Large intestine (tissue), 3 donors: ENCODE measurements at regions not wholly inside any gene's neighbourhood (a gene's known extent, or its start where the extent isn't known, plus 50 kb on each side); places are given as distances from the start of the nearest gene placed in this dataset.
"Not testable (repeated sequence)": the region's sequence is repeated elsewhere in the genome, so short reads cannot be mapped to it uniquely, and the experiment has no call there.

Experiments used
- DNase-seq, 2 donors: peaks; one replicate each; pipeline versions ENCODE4 v3.0.0 to v3.0.0-alpha.2; 2013
- H3K27ac ChIP-seq: one replicate; pipeline ENCODE4 v1.5.1; 2013; ENCODE audit warnings: low read length
- H3K27me3 ChIP-seq: 2 replicates; pipeline ENCODE4 v1.6.1; 2013; ENCODE audit warnings: low read length; ENCODE audit not compliant: control insufficient read depth, insufficient read depth
- H3K36me3 ChIP-seq: 2 replicates; pipeline ENCODE4 v1.6.1; 2013; ENCODE audit warnings: low read length; ENCODE audit not compliant: control insufficient read depth, insufficient read depth
- H3K4me1 ChIP-seq: one replicate; pipeline ENCODE4 v1.6.1; 2013; ENCODE audit warnings: low read length; ENCODE audit not compliant: control insufficient read depth, insufficient read depth
- H3K4me3 ChIP-seq: one replicate; pipeline ENCODE4 v1.5.1; 2013; ENCODE audit warnings: low read length
- H3K9me3 ChIP-seq: one replicate; pipeline ENCODE4 v1.6.1; 2013; ENCODE audit warnings: mild to moderate bottlenecking, low read depth, low read length, moderate library complexity; ENCODE audit not compliant: control insufficient read depth
- WGBS: methylation state at CpG from one replicate; pipeline ENCODE4 v1.1.5; 2013; ENCODE audit warnings: low lambda C conversion rate; ENCODE audit not compliant: insufficient coverage; 5-methylcytosine and 5-hydroxymethylcytosine counted together

DNA sequence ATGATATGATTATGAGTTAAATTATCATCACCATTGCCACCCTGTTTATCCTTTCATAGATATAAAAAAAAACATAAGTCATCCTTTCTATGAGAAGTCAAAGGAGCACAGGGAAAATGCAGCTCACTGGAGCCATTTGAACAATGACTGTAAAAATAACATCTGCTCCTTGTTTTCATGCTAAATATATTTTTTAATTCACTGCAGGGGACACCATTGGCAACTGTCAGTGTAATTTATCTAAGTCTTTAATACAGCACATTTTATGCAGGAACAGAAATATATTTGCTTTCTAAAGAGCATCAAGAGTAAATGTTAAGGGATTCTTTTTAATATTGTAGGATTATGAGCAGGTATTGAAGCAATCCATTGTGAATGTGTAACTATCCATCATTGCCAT, 371.3 kb downstream of the ZBBX start:
- H3K4me1 ChIP-seq: no peaks in the 10 kb centered on the region
- no peak overlapping the region for H3K4me3 ChIP-seq
- no peak for DNase-seq

GRCh38 chr3:167001374-167001773, 378.7 kb downstream of the ZBBX start:
- no peak overlapping the region for H3K4me3 ChIP-seq
- no peaks in the 10 kb centered on the region for H3K27me3 ChIP-seq
- peaks cover 14% of the 10 kb centered on the region for H3K9me3 ChIP-seq
- 100% methylated on average over 1 of the region's 4 CpGs for WGBS
- H3K27ac ChIP-seq: no peak overlapping the region
- H3K36me3 ChIP-seq: no peaks in the 10 kb centered on the region
- DNase-seq: no peak
- H3K4me1 ChIP-seq: no peaks in the 10 kb centered on the region

More for the DNA sequence above, 371.3 kb downstream of the ZBBX start:
- Histone ChIP-seq H3K36me3 (no peaks in the 10 kb centered on the region), H3K27me3 (no peaks in the 10 kb centered on the region), H3K9me3 (no peaks in the 10 kb centered on the region), H3K27ac (no peak overlapping the region)

- Histone ChIP-seq H3K36me3 (no peaks in the 10 kb centered on the region), H3K27ac (no peak overlapping the region), H3K27me3 (no peaks in the 10 kb centered on the region), H3K4me3 (no peak overlapping the region), H3K4me1 (peaks cover 7% of the 10 kb centered on the region), H3K9me3 (no peaks in the 10 kb centered on the region)
- DNase-seq: no peak
- WGBS: no CpG with 5 or more reads among the region's 2 CpGs
Observed at GRCh38 chr3:166993015-166993630, 387.0 kb downstream of the ZBBX start.

DNA sequence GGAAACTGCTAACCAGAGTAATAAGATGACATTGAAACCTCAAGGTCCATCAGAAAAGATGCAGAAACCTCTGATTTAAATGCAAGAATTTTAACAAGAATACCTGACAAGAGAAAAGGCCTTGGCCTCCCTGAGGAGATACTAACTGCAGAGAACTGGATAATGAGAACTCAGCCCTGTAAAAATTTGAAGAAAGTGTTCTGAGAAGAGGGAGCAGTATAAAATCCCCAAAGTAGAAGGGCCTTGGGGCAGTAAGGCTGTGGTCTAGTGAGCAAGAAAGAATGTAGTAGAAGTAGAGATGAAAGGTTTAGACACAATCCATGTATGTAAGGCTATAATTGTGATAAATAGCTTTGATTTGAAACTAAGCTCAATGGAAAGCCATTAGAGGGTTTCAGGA, 394.1 kb downstream of the ZBBX start:
- Histone ChIP-seq H3K4me1 (no peaks in the 10 kb centered on the region), H3K27me3 (no peaks in the 10 kb centered on the region), H3K4me3 (no peak overlapping the region), H3K27ac (no peak overlapping the region), H3K36me3 (no peaks in the 10 kb centered on the region), H3K9me3 (no peaks in the 10 kb centered on the region)
- DNase-seq: no peak

DNA sequence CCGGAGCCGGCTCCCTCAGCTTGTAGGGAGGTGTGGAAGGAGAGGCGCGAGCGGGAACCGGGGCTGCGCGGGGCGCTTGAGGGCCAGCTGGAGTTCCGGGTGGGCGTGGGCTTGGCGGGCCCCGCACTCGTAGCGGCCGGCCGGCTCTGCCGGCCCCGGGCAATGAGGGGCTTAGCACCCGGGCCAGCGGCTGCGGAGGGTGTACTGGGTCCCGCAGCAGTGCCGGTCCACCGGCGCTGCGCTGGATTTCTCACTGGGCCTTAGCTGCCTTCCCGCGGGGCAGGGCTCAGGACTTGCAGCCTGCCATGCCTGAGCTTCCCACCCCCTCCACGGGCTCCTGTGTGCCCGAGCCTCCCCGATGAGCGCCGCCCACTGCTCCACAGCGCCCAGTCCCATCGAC, 404.3 kb downstream of the ZBBX start:
- not testable (repeated sequence) for H3K4me3 ChIP-seq, DNase-seq, H3K27ac ChIP-seq, H3K9me3 ChIP-seq, H3K4me1 ChIP-seq, H3K36me3 ChIP-seq, H3K27me3 ChIP-seq
- WGBS: no CpG with 5 or more reads among the region's 36 CpGs

GRCh38 chr3:166967714-166968113, 412.4 kb downstream of the ZBBX start:
- not testable (repeated sequence) for H3K27me3 ChIP-seq, H3K4me1 ChIP-seq, H3K4me3 ChIP-seq, H3K27ac ChIP-seq, DNase-seq, H3K9me3 ChIP-seq, H3K36me3 ChIP-seq
- WGBS: no CpG with 5 or more reads among the region's 8 CpGs

GRCh38 chr3:166962911-166963310, 417.2 kb downstream of the ZBBX start:
- WGBS: 100% methylated on average over 1 of the region's 2 CpGs
- Histone ChIP-seq H3K4me3 (no peak overlapping the region), H3K27me3 (no peaks in the 10 kb centered on the region), H3K36me3 (no peaks in the 10 kb centered on the region), H3K9me3 (peaks cover 1% of the 10 kb centered on the region), H3K4me1 (no peaks in the 10 kb centered on the region), H3K27ac (no peak overlapping the region)
- DNase-seq: no peak

- no peaks in the 10 kb centered on the region for H3K27me3 ChIP-seq
- no CpG with 5 or more reads among the region's 3 CpGs for WGBS
- no peak overlapping the region for H3K27ac ChIP-seq
- H3K36me3 ChIP-seq: no peaks in the 10 kb centered on the region
- H3K9me3 ChIP-seq: no peaks in the 10 kb centered on the region
- no peak for DNase-seq
- no peaks in the 10 kb centered on the region for H3K4me1 ChIP-seq
- H3K4me3 ChIP-seq: no peak overlapping the region
Observed at GRCh38 chr3:166957121-166957520, 423.0 kb downstream of the ZBBX start.

DNA sequence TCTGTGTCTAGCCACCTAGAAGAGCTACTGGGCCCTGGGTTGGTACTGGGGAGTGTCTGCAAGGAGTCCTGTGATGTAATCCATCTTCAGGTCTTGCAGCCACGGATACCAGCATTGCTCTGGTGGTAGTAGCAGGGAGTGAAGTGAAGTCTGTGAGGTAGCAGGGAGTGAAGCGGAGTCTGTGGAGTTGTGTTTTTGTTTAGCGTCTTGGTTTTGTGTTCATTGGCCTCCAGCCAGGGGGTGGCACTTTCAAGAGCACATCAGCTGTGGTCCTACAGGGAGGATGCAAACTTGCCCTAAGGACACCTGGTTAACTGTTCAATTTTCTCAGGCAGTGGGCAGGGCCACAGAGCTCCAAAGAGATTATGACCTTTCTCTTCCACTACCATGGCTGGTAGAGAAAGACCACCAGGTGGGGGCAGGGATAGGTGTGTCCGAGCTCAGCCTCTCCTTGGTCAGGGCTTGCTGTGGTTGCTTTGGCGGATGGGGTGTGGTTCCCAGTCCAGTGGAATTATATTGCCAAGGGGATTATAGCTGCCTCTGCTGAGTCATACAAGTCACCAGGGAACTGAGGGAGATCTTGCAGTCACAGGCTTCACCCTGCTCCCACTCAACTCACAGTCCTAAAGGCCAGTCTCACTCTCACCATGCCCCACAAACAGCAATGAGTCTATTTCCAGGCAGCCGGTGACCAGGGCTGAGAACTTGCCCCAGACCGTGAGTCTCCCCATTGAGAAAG, 424.7 kb downstream of the ZBBX start:
- no peak overlapping the region for H3K4me3 ChIP-seq
- H3K9me3 ChIP-seq: no peaks in the 10 kb centered on the region
- DNase-seq: no peak
- WGBS: no CpG with 5 or more reads among the region's 7 CpGs
- H3K36me3 ChIP-seq: no peaks in the 10 kb centered on the region
- no peak overlapping the region for H3K27ac ChIP-seq
- H3K4me1 ChIP-seq: no peaks in the 10 kb centered on the region
- no peaks in the 10 kb centered on the region for H3K27me3 ChIP-seq

DNA sequence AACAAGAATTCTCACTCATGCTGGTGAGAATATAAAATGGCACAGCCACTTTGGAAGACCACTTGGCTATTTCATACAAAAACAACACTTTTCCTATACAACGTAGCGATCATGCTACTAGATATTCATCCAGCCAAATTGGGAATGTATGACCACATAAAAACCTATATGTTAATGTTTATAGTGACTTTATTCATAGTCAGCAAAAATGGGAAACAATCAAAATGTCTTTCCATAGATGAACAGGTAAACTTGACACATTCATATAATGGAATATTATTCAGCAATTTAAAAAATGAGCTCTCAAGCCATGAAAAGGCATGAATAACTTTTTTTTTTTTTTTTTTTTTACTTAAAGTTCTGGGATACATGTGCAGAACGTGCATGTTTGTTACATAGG, 445.2 kb downstream of the ZBBX start:
- no peaks in the 10 kb centered on the region for H3K27me3 ChIP-seq
- WGBS: no CpG with 5 or more reads among the region's 3 CpGs

DNA sequence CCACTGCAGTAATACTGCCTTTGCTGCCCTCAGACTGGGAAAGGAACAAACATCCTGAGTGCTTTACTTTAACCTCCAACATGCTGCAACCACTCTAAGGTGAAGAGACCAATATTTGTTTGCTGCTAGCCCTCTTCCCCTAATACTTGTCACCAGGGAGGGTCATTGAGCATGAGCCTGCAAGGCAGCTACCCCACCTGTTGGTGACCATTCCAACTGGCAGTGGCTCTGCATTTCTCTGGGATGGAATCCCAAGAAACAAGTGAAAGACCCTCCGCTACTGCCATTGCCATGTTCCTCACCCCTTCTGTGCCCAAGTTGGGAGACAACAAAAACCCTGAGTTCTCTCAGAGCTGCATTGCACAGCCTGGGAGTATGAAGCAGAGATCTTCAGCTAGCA, 462.7 kb downstream of the ZBBX start:
- H3K4me1 ChIP-seq: no peaks in the 10 kb centered on the region
- no peaks in the 10 kb centered on the region for H3K27me3 ChIP-seq
- DNase-seq: no peak
- peaks cover 3% of the 10 kb centered on the region for H3K9me3 ChIP-seq
- WGBS: no CpG with 5 or more reads among the region's 1 CpG
- no peaks in the 10 kb centered on the region for H3K36me3 ChIP-seq
- H3K27ac ChIP-seq: no peak overlapping the region
- no peak overlapping the region for H3K4me3 ChIP-seq

More for the DNA sequence above, 445.2 kb downstream of the ZBBX start:
- H3K36me3 ChIP-seq: no peaks in the 10 kb centered on the region
- H3K9me3 ChIP-seq: no peaks in the 10 kb centered on the region
- DNase-seq: no peak
- H3K4me3 ChIP-seq: no peak overlapping the region
- H3K4me1 ChIP-seq: no peaks in the 10 kb centered on the region
- H3K27ac ChIP-seq: no peak overlapping the region
